HG03520 (cell line): ENCODE measurements at regions not wholly inside any gene's neighbourhood (a gene's known extent, or its start where the extent isn't known, plus 50 kb on each side); places are given as distances from the start of the nearest gene placed in this dataset.
"Not testable (repeated sequence)": the region's sequence is repeated elsewhere in the genome, so short reads cannot be mapped to it uniquely, and the experiment has no call there.

Experiments
- ATAC-seq: cut with Tn5 transposase; IDR thresholded peaks from one replicate; pipeline ENCODE4 v1.9.1; 2021; ENCODE audit warnings: mild to moderate bottlenecking, moderate library complexity; ENCODE audit not compliant: unreplicated experiment

GRCh38 chr5:164251781-164252180, 746.4 kb downstream of the MAT2B start:
- not testable (repeated sequence) for ATAC-seq

GRCh38 chr5:164253764-164254163, 748.3 kb downstream of the MAT2B start:
- ATAC-seq = no peak

- no peak for ATAC-seq
These were observed 750.3 kb downstream of the MAT2B start for GRCh38 chr5:164255598-164256213.

GRCh38 chr5:164256351-164256750, 750.9 kb downstream of the MAT2B start:
- ATAC-seq = no peak

- no peak for ATAC-seq
These were observed 751.5 kb downstream of the MAT2B start for GRCh38 chr5:164256954-164257353.

- no peak for ATAC-seq
These were observed 760.1 kb downstream of the MAT2B start for GRCh38 chr5:164265566-164265965.

- no peak for ATAC-seq
These were observed 761.2 kb downstream of the MAT2B start for GRCh38 chr5:164266571-164266970.

- peak; percentile 72 for ATAC-seq
These were observed 772.3 kb downstream of the MAT2B start for GRCh38 chr5:164277720-164278119.

- no peak for ATAC-seq
These were observed 784.1 kb downstream of the MAT2B start for GRCh38 chr5:164289526-164289925.

- no peak for ATAC-seq
These were observed 791.2 kb downstream of the MAT2B start for GRCh38 chr5:164296603-164297080.

GRCh38 chr5:164298165-164298564, 792.7 kb downstream of the MAT2B start:
- ATAC-seq = no peak

GRCh38 chr5:164300295-164300694, 794.9 kb downstream of the MAT2B start:
- ATAC-seq = no peak

GRCh38 chr5:164301136-164301535, 795.7 kb downstream of the MAT2B start:
- ATAC-seq = no peak

- ATAC-seq = no peak
These were observed 796.3 kb downstream of the MAT2B start for GRCh38 chr5:164301708-164302107.

GRCh38 chr5:164302533-164303235, 797.3 kb downstream of the MAT2B start:
- ATAC-seq = no peak

- no peak for ATAC-seq
These were observed 798.3 kb downstream of the MAT2B start for GRCh38 chr5:164303646-164304215.

- no peak for ATAC-seq
These were observed 801.2 kb downstream of the MAT2B start for GRCh38 chr5:164306662-164307061.

- no peak for ATAC-seq
These were observed 807.4 kb downstream of the MAT2B start for GRCh38 chr5:164312801-164313200.

GRCh38 chr5:164317676-164318075, 812.3 kb downstream of the MAT2B start:
- ATAC-seq = no peak

GRCh38 chr5:164319161-164319560, 813.7 kb downstream of the MAT2B start:
- ATAC-seq = no peak

GRCh38 chr5:164324239-164324638, 818.8 kb downstream of the MAT2B start:
- ATAC-seq = no peak

- peak; percentile 51 for ATAC-seq
These were observed 820.8 kb downstream of the MAT2B start for GRCh38 chr5:164326219-164326618.
